OCI-LY1 (cell line): ENCODE measurements at regions not wholly inside any gene's neighbourhood (a gene's known extent, or its start where the extent isn't known, plus 50 kb on each side); places are given as distances from the start of the nearest gene placed in this dataset.

Experiments
- EZH2 ChIP-seq: fragments of 200-600 bp; sonication (generic), shearing (Covaris generic); IDR thresholded peaks from 2 replicates; pipeline ENCODE4 v1.8.0; 2017; ENCODE audit warnings: borderline replicate concordance, mixed run types, mild to moderate bottlenecking, antibody characterized with exemption, low read length, moderate library complexity, mixed read lengths
- TF ChIP-seq, protein P1 (sequence below): fragments of 200-600 bp; sonication (generic), shearing (Covaris generic); IDR thresholded peaks from 2 replicates; pipeline ENCODE4 v1.5.1; 2017; ENCODE audit warnings: mild to moderate bottlenecking, antibody characterized with exemption, low read length, moderate library complexity, mixed read lengths

DNA sequence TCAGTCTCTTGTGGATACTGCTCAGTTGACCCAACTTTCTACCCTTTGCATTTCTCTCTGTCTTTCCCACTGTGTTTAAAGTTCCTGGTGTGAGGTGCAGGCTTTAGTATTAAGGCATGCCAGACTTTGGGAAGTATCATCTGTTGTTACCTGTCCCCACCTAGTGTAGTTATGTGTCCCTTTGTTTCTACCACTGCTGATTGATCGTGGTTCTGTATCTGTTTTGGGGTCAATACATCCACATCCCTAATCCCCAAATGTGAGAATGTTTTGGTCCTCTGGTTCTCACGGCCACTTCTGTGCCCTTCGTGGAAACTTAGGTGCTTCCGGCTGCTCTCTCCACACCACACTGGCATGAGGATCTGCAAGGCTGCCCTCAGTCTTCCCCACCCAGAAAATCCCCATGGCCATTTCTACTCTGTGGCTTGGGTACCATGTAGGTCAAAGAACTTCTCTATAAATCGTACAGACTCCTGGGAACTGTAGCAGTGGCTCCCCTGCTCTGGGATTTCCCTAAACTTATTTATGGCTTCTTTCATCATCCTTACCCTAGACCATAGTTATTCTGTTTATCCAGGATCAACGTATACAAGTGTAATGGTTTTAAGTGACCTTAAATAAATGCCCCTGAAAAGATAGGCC, 443.2 kb downstream of the XYLT1 start:
- TF ChIP-seq, protein P1, sequence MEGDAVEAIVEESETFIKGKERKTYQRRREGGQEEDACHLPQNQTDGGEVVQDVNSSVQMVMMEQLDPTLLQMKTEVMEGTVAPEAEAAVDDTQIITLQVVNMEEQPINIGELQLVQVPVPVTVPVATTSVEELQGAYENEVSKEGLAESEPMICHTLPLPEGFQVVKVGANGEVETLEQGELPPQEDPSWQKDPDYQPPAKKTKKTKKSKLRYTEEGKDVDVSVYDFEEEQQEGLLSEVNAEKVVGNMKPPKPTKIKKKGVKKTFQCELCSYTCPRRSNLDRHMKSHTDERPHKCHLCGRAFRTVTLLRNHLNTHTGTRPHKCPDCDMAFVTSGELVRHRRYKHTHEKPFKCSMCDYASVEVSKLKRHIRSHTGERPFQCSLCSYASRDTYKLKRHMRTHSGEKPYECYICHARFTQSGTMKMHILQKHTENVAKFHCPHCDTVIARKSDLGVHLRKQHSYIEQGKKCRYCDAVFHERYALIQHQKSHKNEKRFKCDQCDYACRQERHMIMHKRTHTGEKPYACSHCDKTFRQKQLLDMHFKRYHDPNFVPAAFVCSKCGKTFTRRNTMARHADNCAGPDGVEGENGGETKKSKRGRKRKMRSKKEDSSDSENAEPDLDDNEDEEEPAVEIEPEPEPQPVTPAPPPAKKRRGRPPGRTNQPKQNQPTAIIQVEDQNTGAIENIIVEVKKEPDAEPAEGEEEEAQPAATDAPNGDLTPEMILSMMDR: no peak
- no peak for TF ChIP-seq EZH2
